Liver (tissue), 8 donors: ENCODE measurements at regions not wholly inside any gene's neighbourhood (a gene's known extent, or its start where the extent isn't known, plus 50 kb on each side); places are given as distances from the start of the nearest gene placed in this dataset.

Source experiments
- DNase-seq: peaks from one replicate; pipeline ENCODE4 v3.0.0-alpha.2; 2017; ENCODE audit warnings: low spot score
- H3K27ac ChIP-seq, 2 donors: one replicate each; pipeline ENCODE4 v1.7.0; 2013; ENCODE audit warnings: inconsistent platforms in 2 of 2, low read length in 2 of 2, control low read depth in 1 of 2, low read depth in 1 of 2, mild to moderate bottlenecking in 1 of 2
- H3K27me3 ChIP-seq, 4 donors: one replicate each; pipeline versions ENCODE4 v1.6.1 to v1.7.0; 2013; ENCODE audit warnings: low read length in 3 of 4, inconsistent platforms in 1 of 4, mild to moderate bottlenecking in 1 of 4, moderate library complexity in 1 of 4; ENCODE audit not compliant: control insufficient read depth in 4 of 4, insufficient read depth in 4 of 4
- H3K36me3 ChIP-seq, 4 donors: one replicate each; pipeline versions ENCODE4 v1.6.1 to v1.7.0; 2013; ENCODE audit warnings: low read length in 3 of 4, mild to moderate bottlenecking in 3 of 4, low read depth in 1 of 4, moderate library complexity in 1 of 4; ENCODE audit not compliant: control insufficient read depth in 4 of 4, insufficient read depth in 3 of 4
- H3K4me1 ChIP-seq, 4 donors: one replicate each; pipeline versions ENCODE4 v1.6.1 to v1.7.0; 2013; ENCODE audit warnings: low read length in 3 of 4, mild to moderate bottlenecking in 3 of 4, moderate library complexity in 1 of 4; ENCODE audit not compliant: control insufficient read depth in 4 of 4, insufficient read depth in 4 of 4
- H3K4me3 ChIP-seq, 3 donors: one replicate each; pipeline versions ENCODE4 v1.6.1 to v1.7.0; 2013; ENCODE audit warnings: low read length in 3 of 3, control low read depth in 1 of 3, low read depth in 1 of 3, mild to moderate bottlenecking in 1 of 3
- H3K9ac ChIP-seq, 2 donors: one replicate each; pipeline ENCODE4 v1.7.0; 2013; ENCODE audit warnings: low read length in 2 of 2, mild to moderate bottlenecking in 2 of 2, moderate library complexity in 2 of 2, control low read depth in 1 of 2, low read depth in 1 of 2
- H3K9me3 ChIP-seq, 4 donors: one replicate each; pipeline versions ENCODE4 v1.6.1 to v1.7.0; 2013; ENCODE audit warnings: low read length in 3 of 4; ENCODE audit not compliant: control insufficient read depth in 4 of 4
- EGR1 ChIP-seq, 2 donors: IDR thresholded peaks; 2 replicates each; pipeline ENCODE4 v1.6.1; 2016 to 2018; ENCODE audit warnings: antibody characterized with exemption in 2 of 2, low read depth in 2 of 2
- FOXA1 ChIP-seq: IDR thresholded peaks from 2 replicates; pipeline ENCODE4 v1.6.1; 2016; ENCODE audit warnings: antibody characterized with exemption
- FOXA2 ChIP-seq: IDR thresholded peaks from 2 replicates; pipeline ENCODE4 v1.6.1; 2016; ENCODE audit warnings: antibody characterized with exemption
- HNF4A ChIP-seq, 2 donors: conservative IDR thresholded peaks; 2 replicates each; pipeline ENCODE4 v1.6.1; 2016; ENCODE audit warnings: antibody characterized with exemption in 2 of 2, mild to moderate bottlenecking in 2 of 2
- HNF4G ChIP-seq: IDR thresholded peaks from 2 replicates; pipeline ENCODE4 v1.6.1; 2016; ENCODE audit warnings: antibody characterized with exemption
- JUND ChIP-seq, 2 donors: IDR thresholded peaks; 2 replicates each; pipeline ENCODE4 v1.6.1; 2016; ENCODE audit warnings: antibody characterized with exemption in 2 of 2
- NR2F2 ChIP-seq: IDR thresholded peaks from 2 replicates; pipeline ENCODE4 v1.6.1; 2016; ENCODE audit warnings: antibody characterized with exemption
- RAD21 ChIP-seq, 2 donors: IDR thresholded peaks; 2 replicates each; pipeline ENCODE4 v1.6.1; 2016; ENCODE audit warnings: antibody characterized with exemption in 2 of 2, mild to moderate bottlenecking in 2 of 2
- SP1 ChIP-seq: IDR thresholded peaks from 2 replicates; pipeline ENCODE4 v1.6.1; 2018; ENCODE audit warnings: antibody characterized with exemption, mild to moderate bottlenecking
- TAF1 ChIP-seq: conservative IDR thresholded peaks from 2 replicates; pipeline ENCODE4 v1.6.1; 2016; ENCODE audit warnings: antibody characterized with exemption, mild to moderate bottlenecking
- YY1 ChIP-seq: IDR thresholded peaks from 2 replicates; pipeline ENCODE4 v1.6.1; 2016; ENCODE audit warnings: antibody characterized with exemption, mild to moderate bottlenecking
- WGBS: extraction: QIAGEN DNeasy Blood & Tissue Kit; methylation state at CpG from one replicate; pipeline ENCODE4 v1.1.7; 2013; 5-methylcytosine and 5-hydroxymethylcytosine counted together
- TF ChIP-seq, protein P1 (sequence below): fragments of 150-350 bp; IDR thresholded peaks from 2 replicates; pipeline ENCODE4 v1.5.1; 2017; ENCODE audit warnings: improper control_type of control experiment, low read depth, low read length; ENCODE audit not compliant: missing input control
- TF ChIP-seq, protein P2 (sequence below): IDR thresholded peaks from 2 replicates; pipeline ENCODE4 v1.6.1; 2016; ENCODE audit warnings: antibody characterized with exemption
- TF ChIP-seq, protein P3 (sequence below): IDR thresholded peaks from 2 replicates; pipeline ENCODE4 v1.6.1; 2016; ENCODE audit warnings: antibody characterized with exemption, mild to moderate bottlenecking
- TF ChIP-seq, protein P4 (sequence below): IDR thresholded peaks from 2 replicates; pipeline ENCODE4 v1.6.1; 2016; ENCODE audit warnings: antibody characterized with exemption
- donor health status: healthy.
- donor health status: healthy.
- donor health status: healthy.
- donor health status: healthy.
- donor health status: healthy.

DNA sequence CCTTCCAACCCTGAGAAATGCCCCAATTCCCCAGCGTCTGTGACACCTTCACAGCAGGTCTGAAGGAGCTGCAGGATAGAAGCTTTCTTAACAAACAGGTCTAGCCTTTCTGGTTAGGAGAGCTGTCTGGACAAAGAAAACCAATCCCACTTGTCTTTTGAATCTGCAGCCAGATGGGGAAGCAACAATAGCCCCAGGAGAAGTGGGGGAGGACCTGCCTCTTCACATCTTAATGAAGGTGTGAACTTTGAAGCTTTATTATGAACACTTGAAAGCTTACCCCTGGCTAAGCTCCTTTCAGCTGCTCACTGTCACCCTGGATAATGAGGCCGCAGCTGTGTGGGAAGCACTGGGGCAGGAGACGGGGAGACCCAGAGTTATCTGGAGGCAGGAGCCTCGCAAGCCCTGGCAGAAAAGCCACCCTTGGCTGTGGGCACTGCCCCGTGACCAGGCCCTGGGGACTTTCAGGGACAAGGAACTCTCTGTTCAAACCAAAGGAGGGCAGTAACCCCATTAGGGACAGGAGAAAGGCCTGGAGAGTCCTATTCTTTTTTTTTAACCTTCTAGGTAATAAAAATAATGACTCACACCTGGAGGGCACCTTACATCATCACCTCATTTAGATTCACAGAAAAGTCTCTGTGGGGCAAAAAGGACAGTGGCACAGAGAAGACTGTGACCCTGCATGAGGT lies 151.8 kb upstream of the RAD23B start:
- no peaks in the 10 kb centered on the region for H3K9me3 ChIP-seq
- no peak overlapping the region for H3K4me3 ChIP-seq
- H3K27me3 ChIP-seq = no peaks in the 10 kb centered on the region
- no peak overlapping the region for H3K27ac ChIP-seq
- no peak overlapping the region for H3K9ac ChIP-seq
- WGBS = 90% methylated on average over 5 of the region's 5 CpGs
- H3K36me3 ChIP-seq = no peaks in the 10 kb centered on the region
- no peak for TF ChIP-seq HNF4A (conservative IDR thresholded peaks at IDR 0.05)
- no peak for TF ChIP-seq RAD21 (IDR thresholded peaks at IDR 0.05)
- no peak for DNase-seq
- H3K4me1 ChIP-seq = no peaks in the 10 kb centered on the region

DNA sequence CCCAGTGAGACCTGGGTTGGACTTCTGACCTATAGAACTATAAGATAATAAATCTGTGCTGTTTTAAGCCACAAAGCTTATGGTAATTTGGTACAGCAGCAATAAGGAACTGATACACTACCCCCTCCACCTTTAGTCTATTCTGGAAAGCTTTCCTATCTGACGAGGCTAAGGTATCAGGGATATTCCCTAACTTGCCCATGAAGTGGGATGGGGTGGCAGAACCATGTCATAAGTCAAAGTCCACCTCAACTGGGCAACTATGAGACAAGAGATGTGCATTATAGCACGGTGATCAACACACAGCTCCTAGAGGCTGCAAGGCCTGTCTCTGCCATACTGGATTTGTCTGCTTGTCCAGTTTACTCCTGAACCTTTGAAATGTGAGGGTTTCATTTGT lies 146.8 kb upstream of the RAD23B start:
- Histone ChIP-seq H3K36me3 (no peaks in the 10 kb centered on the region), H3K27me3 (no peaks in the 10 kb centered on the region), H3K9ac (no peak overlapping the region), H3K9me3 (no peaks in the 10 kb centered on the region), H3K27ac (no peak overlapping the region), H3K4me3 (no peak overlapping the region), H3K4me1 (peaks cover 4 to 22% (median 17%) of the 10 kb centered on the region in 4 donors)
- DNase-seq = no peak
- TF ChIP-seq SP1 = no peak
- no peak for TF ChIP-seq TAF1
- TF ChIP-seq, protein P1, sequence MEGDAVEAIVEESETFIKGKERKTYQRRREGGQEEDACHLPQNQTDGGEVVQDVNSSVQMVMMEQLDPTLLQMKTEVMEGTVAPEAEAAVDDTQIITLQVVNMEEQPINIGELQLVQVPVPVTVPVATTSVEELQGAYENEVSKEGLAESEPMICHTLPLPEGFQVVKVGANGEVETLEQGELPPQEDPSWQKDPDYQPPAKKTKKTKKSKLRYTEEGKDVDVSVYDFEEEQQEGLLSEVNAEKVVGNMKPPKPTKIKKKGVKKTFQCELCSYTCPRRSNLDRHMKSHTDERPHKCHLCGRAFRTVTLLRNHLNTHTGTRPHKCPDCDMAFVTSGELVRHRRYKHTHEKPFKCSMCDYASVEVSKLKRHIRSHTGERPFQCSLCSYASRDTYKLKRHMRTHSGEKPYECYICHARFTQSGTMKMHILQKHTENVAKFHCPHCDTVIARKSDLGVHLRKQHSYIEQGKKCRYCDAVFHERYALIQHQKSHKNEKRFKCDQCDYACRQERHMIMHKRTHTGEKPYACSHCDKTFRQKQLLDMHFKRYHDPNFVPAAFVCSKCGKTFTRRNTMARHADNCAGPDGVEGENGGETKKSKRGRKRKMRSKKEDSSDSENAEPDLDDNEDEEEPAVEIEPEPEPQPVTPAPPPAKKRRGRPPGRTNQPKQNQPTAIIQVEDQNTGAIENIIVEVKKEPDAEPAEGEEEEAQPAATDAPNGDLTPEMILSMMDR = no peak
- no peak for TF ChIP-seq HNF4A (conservative IDR thresholded peaks at IDR 0.05)
- TF ChIP-seq FOXA1 = no peak
- no peak for TF ChIP-seq YY1
- TF ChIP-seq, protein P2, sequence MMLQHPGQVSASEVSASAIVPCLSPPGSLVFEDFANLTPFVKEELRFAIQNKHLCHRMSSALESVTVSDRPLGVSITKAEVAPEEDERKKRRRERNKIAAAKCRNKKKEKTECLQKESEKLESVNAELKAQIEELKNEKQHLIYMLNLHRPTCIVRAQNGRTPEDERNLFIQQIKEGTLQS = no peak
- TF ChIP-seq JUND (IDR thresholded peaks at IDR 0.05) = no peak
- TF ChIP-seq NR2F2 = no peak
- TF ChIP-seq EGR1 (IDR thresholded peaks at IDR 0.05; ENCODE audit: low read depth in 2 of 2) = no peak
- TF ChIP-seq RAD21 (IDR thresholded peaks at IDR 0.05) = no peak
- TF ChIP-seq HNF4G = no peak
- TF ChIP-seq, protein P3, sequence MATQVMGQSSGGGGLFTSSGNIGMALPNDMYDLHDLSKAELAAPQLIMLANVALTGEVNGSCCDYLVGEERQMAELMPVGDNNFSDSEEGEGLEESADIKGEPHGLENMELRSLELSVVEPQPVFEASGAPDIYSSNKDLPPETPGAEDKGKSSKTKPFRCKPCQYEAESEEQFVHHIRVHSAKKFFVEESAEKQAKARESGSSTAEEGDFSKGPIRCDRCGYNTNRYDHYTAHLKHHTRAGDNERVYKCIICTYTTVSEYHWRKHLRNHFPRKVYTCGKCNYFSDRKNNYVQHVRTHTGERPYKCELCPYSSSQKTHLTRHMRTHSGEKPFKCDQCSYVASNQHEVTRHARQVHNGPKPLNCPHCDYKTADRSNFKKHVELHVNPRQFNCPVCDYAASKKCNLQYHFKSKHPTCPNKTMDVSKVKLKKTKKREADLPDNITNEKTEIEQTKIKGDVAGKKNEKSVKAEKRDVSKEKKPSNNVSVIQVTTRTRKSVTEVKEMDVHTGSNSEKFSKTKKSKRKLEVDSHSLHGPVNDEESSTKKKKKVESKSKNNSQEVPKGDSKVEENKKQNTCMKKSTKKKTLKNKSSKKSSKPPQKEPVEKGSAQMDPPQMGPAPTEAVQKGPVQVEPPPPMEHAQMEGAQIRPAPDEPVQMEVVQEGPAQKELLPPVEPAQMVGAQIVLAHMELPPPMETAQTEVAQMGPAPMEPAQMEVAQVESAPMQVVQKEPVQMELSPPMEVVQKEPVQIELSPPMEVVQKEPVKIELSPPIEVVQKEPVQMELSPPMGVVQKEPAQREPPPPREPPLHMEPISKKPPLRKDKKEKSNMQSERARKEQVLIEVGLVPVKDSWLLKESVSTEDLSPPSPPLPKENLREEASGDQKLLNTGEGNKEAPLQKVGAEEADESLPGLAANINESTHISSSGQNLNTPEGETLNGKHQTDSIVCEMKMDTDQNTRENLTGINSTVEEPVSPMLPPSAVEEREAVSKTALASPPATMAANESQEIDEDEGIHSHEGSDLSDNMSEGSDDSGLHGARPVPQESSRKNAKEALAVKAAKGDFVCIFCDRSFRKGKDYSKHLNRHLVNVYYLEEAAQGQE = no peak
- TF ChIP-seq FOXA2 = no peak
- TF ChIP-seq, protein P4, sequence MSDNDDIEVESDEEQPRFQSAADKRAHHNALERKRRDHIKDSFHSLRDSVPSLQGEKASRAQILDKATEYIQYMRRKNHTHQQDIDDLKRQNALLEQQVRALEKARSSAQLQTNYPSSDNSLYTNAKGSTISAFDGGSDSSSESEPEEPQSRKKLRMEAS = no peak
- 92% methylated on average over 2 of the region's 2 CpGs for WGBS
